22Rv1 (cell line): ENCODE measurements at regions not wholly inside any gene's neighbourhood (a gene's known extent, or its start where the extent isn't known, plus 50 kb on each side); places are given as distances from the start of the nearest gene placed in this dataset.
"Not testable (repeated sequence)": the region's sequence is repeated elsewhere in the genome, so short reads cannot be mapped to it uniquely, and the experiment has no call there.

Experiments
- ZFX ChIP-seq: fragments of 450-650 bp; IDR thresholded peaks from 2 replicates; pipeline ENCODE4 v1.6.1; 2017; ENCODE audit warnings: antibody characterized with exemption, borderline replicate concordance
- TF ChIP-seq, protein P1 (sequence below): fragments of 450-650 bp; IDR thresholded peaks from 2 replicates; pipeline ENCODE4 v1.5.1; 2017; ENCODE audit warnings: mild to moderate bottlenecking

DNA sequence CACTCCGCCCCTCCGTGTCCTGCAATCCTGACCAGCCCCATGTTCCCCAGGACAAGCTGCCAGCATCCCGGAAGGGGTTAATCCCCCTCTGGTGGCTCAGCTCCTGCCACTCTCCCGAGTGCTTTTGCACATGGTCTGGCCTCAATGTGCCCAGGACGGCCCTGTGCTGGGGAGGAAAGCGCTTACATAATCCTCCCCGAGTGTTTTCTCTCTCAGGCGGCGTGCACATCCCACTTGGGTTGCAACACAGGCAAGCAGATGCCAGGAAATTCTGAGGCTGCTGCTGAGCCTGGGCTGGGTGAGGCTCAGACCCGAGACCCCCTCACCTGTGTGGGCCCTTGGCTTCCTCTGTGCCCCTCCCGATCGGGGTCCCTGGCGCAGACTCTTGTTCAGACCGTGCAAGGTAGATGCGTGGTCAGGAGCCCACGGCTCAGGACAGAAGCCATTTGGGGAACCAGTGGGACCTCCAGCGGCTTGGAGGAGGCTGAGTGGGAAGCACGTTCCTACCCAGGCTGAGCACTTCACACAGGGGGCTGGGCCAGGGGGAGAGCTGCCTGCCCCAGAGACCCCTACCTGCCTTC lies 144.7 kb downstream of the LAT start:
- TF ChIP-seq, protein P1, sequence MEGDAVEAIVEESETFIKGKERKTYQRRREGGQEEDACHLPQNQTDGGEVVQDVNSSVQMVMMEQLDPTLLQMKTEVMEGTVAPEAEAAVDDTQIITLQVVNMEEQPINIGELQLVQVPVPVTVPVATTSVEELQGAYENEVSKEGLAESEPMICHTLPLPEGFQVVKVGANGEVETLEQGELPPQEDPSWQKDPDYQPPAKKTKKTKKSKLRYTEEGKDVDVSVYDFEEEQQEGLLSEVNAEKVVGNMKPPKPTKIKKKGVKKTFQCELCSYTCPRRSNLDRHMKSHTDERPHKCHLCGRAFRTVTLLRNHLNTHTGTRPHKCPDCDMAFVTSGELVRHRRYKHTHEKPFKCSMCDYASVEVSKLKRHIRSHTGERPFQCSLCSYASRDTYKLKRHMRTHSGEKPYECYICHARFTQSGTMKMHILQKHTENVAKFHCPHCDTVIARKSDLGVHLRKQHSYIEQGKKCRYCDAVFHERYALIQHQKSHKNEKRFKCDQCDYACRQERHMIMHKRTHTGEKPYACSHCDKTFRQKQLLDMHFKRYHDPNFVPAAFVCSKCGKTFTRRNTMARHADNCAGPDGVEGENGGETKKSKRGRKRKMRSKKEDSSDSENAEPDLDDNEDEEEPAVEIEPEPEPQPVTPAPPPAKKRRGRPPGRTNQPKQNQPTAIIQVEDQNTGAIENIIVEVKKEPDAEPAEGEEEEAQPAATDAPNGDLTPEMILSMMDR, result not testable (repeated sequence)
- TF ChIP-seq ZFX, result not testable (repeated sequence)
